ENCODE measurements at regions not wholly inside any gene's neighbourhood (a gene's known extent, or its start where the extent isn't known, plus 50 kb on each side); places are given as distances from the start of the nearest gene placed in this dataset.
A peak's percentile ranks its signal among the peaks of the same experiment; 100 is the strongest.

DNA sequence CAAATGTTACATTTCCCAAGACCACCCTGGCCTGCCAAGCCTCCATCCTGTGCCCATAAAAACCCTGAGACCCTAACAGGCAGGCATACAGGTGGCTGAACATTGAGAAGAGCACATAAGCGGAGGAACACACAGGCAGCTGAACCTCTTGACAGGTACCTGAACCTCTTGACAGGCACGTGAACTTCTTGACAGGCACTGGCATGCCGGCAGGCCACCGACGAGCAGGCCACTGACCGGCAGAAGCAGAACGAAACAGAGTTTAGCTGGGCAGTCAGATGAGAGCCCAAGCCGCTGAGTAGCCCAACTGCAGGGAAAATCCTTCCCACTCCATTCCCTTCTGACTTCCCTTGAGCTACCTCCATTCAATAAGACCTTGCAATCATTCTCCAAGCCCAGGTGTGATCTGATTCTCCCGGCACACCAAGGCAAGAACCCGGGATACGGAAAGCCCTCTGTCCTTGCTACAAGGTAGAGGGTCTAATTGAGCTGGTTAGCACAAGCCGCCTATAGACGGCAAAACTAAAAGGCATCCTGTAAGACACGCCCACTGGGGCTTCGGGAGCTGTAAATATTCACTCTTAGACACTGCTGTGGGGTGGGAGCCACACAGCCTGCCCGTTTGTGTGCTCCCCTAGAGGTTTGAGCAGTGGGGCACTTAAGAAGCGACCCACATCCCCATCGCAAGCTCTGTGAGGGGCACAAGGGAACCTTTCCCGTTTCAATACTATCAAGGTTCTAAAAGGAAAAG, 2613.9 kb upstream of the PCDH20 start:
- H3K9me3 ChIP-seq (replicated peaks; ENCODE audit: control insufficient read depth, insufficient read depth, low read length) = no peaks in the 10 kb centered on the region
- no peaks in the 10 kb centered on the region for H3K79me2 ChIP-seq (ENCODE audit: control insufficient read depth, insufficient read depth, low read length)
- TF ChIP-seq SREBF1 (IDR thresholded peaks at IDR 0.05; ENCODE audit: low read length) (no peak), CREB1 (IDR thresholded peaks at IDR 0.05; ENCODE audit: low read depth) (no peak), SUPT20H (IDR thresholded peaks at IDR 0.05; ENCODE audit: borderline replicate concordance, control insufficient read depth, low read depth, low read length) (no peak), SIN3A (IDR thresholded peaks at IDR 0.05; ENCODE audit: low read depth, low read length) (no peak), BCL11A (IDR thresholded peaks at IDR 0.05; ENCODE audit: low read depth, low read length) (no peak), IRF4 (IDR thresholded peaks at IDR 0.05; ENCODE audit: low read depth, low read length) (no peak), SPI1 (IDR thresholded peaks at IDR 0.05; ENCODE audit: borderline replicate concordance, insufficient read depth, low read depth, low read length) (no peak), BMI1 (IDR thresholded peaks at IDR 0.05; ENCODE audit: borderline replicate concordance) (no peak), RCOR1 (conservative IDR thresholded peaks at IDR 0.05; ENCODE audit: low read depth, low read length) (no peak), CBX3 (IDR thresholded peaks at IDR 0.05; ENCODE audit: borderline replicate concordance, low read depth) (no peak), ZBTB33 (IDR thresholded peaks at IDR 0.05) (no peak), MEF2A (IDR thresholded peaks at IDR 0.05; ENCODE audit: insufficient read depth, low read depth, low read length) (no peak), SUZ12 (IDR thresholded peaks at IDR 0.05; ENCODE audit: unreplicated experiment) (no peak), GATAD2B (conservative IDR thresholded peaks at IDR 0.05; ENCODE audit: low read depth) (no peak), KLF5 (IDR thresholded peaks at IDR 0.05; ENCODE audit: partially characterized antibody) (no peak), RAD51 (IDR thresholded peaks at IDR 0.05) (no peak)
- TF ChIP-seq, protein P1, sequence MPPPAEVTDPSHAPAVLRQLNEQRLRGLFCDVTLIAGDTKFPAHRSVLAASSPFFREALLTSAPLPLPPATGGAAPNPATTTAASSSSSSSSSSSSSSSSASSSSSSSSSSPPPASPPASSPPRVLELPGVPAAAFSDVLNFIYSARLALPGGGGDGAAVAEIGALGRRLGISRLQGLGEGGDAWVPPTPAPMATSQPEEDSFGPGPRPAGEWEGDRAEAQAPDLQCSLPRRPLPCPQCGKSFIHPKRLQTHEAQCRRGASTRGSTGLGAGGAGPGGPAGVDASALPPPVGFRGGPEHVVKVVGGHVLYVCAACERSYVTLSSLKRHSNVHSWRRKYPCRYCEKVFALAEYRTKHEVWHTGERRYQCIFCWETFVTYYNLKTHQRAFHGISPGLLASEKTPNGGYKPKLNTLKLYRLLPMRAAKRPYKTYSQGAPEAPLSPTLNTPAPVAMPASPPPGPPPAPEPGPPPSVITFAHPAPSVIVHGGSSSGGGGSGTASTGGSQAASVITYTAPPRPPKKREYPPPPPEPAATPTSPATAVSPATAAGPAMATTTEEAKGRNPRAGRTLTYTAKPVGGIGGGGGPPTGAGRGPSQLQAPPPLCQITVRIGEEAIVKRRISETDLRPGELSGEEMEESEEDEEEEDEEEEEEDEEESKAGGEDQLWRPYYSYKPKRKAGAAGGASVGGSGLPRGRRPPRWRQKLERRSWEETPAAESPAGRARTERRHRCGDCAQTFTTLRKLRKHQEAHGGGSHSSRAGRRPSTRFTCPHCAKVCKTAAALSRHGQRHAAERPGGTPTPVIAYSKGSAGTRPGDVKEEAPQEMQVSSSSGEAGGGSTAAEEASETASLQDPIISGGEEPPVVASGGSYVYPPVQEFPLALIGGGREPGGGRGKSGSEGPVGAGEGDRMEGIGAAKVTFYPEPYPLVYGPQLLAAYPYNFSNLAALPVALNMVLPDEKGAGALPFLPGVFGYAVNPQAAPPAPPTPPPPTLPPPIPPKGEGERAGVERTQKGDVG (CRISPR knock-in tag; IDR thresholded peaks at IDR 0.05) = no peak
- no peak overlapping the region for H2AFZ ChIP-seq (ENCODE audit: control insufficient read depth, low read depth, low read length)
- FAIRE-seq (no peak), ATAC-seq (peak; percentile 37), DNase-seq (ENCODE audit: low read depth, low spot score) (no peak)
- intact Hi-C loops (cut with micrococcal nuclease; ENCODE audit: unreplicated experiment) (no loop called here), in situ Hi-C loops (cut with MboI) (no loop called here)
- SMC1A ChIA-PET (ENCODE audit: uncharacterized antibody, unreplicated experiment) = interaction anchor here (1.4 kb wide), 1 partner anchor 12 kb away, joined by 3 read pairs; no protein-coding TSS in a partner anchor
- H4K20me1 ChIP-seq (ENCODE audit: control insufficient read depth, insufficient read depth) = no peaks in the 10 kb centered on the region
- CTCF ChIA-PET = no interaction called here
- BruUV-seq (replicated peaks) = no TSS peak
- POLR2A ChIA-PET = interaction anchor here (1.3 kb wide), 1 partner anchor 23 kb away, joined by 3 read pairs; no protein-coding TSS in a partner anchor
- WGBS (ENCODE audit: insufficient coverage, insufficient replicate concordance, low lambda C conversion rate, missing lambda C conversion rate) = 27% methylated on average over 19 of the region's 19 CpGs
- H3K27me3 ChIP-seq (replicated peaks in 1 of 2; ENCODE audit: control insufficient read depth in 2 of 2, insufficient read depth in 2 of 2, low read length in 1 of 2) = no peaks in the 10 kb centered on the region
- H3K9ac ChIP-seq (ENCODE audit: control insufficient read depth, insufficient read depth, low read length) = no peak overlapping the region
- RAD21 ChIA-PET (ENCODE audit: unreplicated experiment) = no interaction called here
- no peak overlapping the region for H3K4me3 ChIP-seq
- H3K4me1 ChIP-seq (ENCODE audit: control insufficient read depth, insufficient read depth, low read length) = no peaks in the 10 kb centered on the region
- H3K36me3 ChIP-seq (ENCODE audit: control insufficient read depth in 2 of 2, insufficient read depth in 2 of 2, low read length in 1 of 2) = no peaks in the 10 kb centered on the region
- H3K27ac ChIP-seq (ENCODE audit: control insufficient read depth, insufficient read depth) = no peak overlapping the region
- H3K4me2 ChIP-seq (ENCODE audit: control insufficient read depth, insufficient read depth) = no peak overlapping the region
